Osteoblast (primary cell): ENCODE measurements at regions not wholly inside any gene's neighbourhood (a gene's known extent, or its start where the extent isn't known, plus 50 kb on each side); places are given as distances from the start of the nearest gene placed in this dataset.

Experiments
- DNase-seq: peaks from one replicate; pipeline ENCODE4 v3.0.0; 2011; ENCODE audit warnings: low spot score, mixed read lengths; ENCODE audit not compliant: insufficient read length; ENCODE audit errors: missing footprints
- H2AFZ ChIP-seq: 2 replicates; pipeline ENCODE4 v1.6.0; 2011; ENCODE audit warnings: mild to moderate bottlenecking, low read length
- H3K27ac ChIP-seq: 2 replicates; pipeline ENCODE4 v1.5.1; 2011; ENCODE audit warnings: mild to moderate bottlenecking, low read depth, low read length, moderate library complexity
- H3K27me3 ChIP-seq: 2 replicates; pipeline ENCODE4 v1.6.0; 2012; ENCODE audit warnings: mild to moderate bottlenecking, control low read depth, inconsistent platforms, low read length, moderate library complexity; ENCODE audit not compliant: insufficient read depth
- H3K36me3 ChIP-seq: 2 replicates; pipeline ENCODE4 v1.5.1; 2011; ENCODE audit warnings: mild to moderate bottlenecking, low read length, control low read depth, moderate library complexity; ENCODE audit not compliant: insufficient read depth
- H3K4me1 ChIP-seq: 2 replicates; pipeline ENCODE4 v1.5.1; 2011; ENCODE audit warnings: mild to moderate bottlenecking, low read length, control low read depth, moderate library complexity; ENCODE audit not compliant: insufficient read depth
- H3K4me2 ChIP-seq: 2 replicates; pipeline ENCODE4 v1.6.0; 2011; ENCODE audit warnings: mild to moderate bottlenecking, low read length; ENCODE audit not compliant: insufficient read depth
- H3K4me3 ChIP-seq: fragments of 200-600 bp; sonication (generic); 3 replicates; pipeline ENCODE4 v1.5.1; 2012; ENCODE audit warnings: mild to moderate bottlenecking, low read length, inconsistent platforms; ENCODE audit not compliant: insufficient read depth
- H3K79me2 ChIP-seq: 2 replicates; pipeline ENCODE4 v1.6.0; 2012; ENCODE audit warnings: mild to moderate bottlenecking, low read length, control low read depth, inconsistent platforms; ENCODE audit not compliant: insufficient read depth
- H3K9me3 ChIP-seq: 2 replicates; pipeline ENCODE4 v1.5.1; 2011; ENCODE audit warnings: low read depth, low read length, control low read depth
- H4K20me1 ChIP-seq: 2 replicates; pipeline ENCODE4 v1.6.0; 2012; ENCODE audit warnings: mild to moderate bottlenecking, low read length, control low read depth; ENCODE audit not compliant: insufficient read depth
- CTCF ChIP-seq: IDR thresholded peaks from 2 replicates; pipeline ENCODE4 v1.5.1; 2011; ENCODE audit warnings: mild to moderate bottlenecking, low read depth, low read length, moderate library complexity; ENCODE audit errors: extremely low read depth

- Histone ChIP-seq H4K20me1 (no peaks in the 10 kb centered on the region), H3K4me3 (no peak overlapping the region), H3K27ac (no peak overlapping the region), H3K36me3 (no peaks in the 10 kb centered on the region), H3K27me3 (no peaks in the 10 kb centered on the region), H3K4me1 (no peaks in the 10 kb centered on the region), H2AFZ (no peak overlapping the region), H3K9me3 (no peaks in the 10 kb centered on the region), H3K4me2 (no peak overlapping the region), H3K79me2 (no peaks in the 10 kb centered on the region)
- TF ChIP-seq CTCF = no peak
- no peak for DNase-seq
These were observed 188.0 kb upstream of the ADGRB3 start for GRCh38 chr6:68447112-68447511.

- TF ChIP-seq CTCF = no peak
- Histone ChIP-seq H3K79me2 (no peaks in the 10 kb centered on the region), H3K27ac (no peak overlapping the region), H3K4me3 (no peak overlapping the region), H3K36me3 (no peaks in the 10 kb centered on the region), H2AFZ (no peak overlapping the region), H3K27me3 (no peaks in the 10 kb centered on the region), H3K4me1 (no peaks in the 10 kb centered on the region), H3K4me2 (no peak overlapping the region), H3K9me3 (no peaks in the 10 kb centered on the region), H4K20me1 (no peaks in the 10 kb centered on the region)
- DNase-seq = no peak
These were observed 189.2 kb upstream of the ADGRB3 start for GRCh38 chr6:68445926-68446325.

- Histone ChIP-seq H2AFZ (no peak overlapping the region), H3K36me3 (no peaks in the 10 kb centered on the region), H3K4me3 (no peak overlapping the region), H3K27me3 (no peaks in the 10 kb centered on the region), H3K4me2 (no peak overlapping the region), H4K20me1 (no peaks in the 10 kb centered on the region), H3K9me3 (no peaks in the 10 kb centered on the region), H3K79me2 (no peaks in the 10 kb centered on the region), H3K4me1 (no peaks in the 10 kb centered on the region), H3K27ac (no peak overlapping the region)
- TF ChIP-seq CTCF = no peak
- no peak for DNase-seq
These were observed 191.4 kb upstream of the ADGRB3 start for GRCh38 chr6:68443704-68444103.

- Histone ChIP-seq H3K27ac (no peak overlapping the region), H3K36me3 (no peaks in the 10 kb centered on the region), H3K4me1 (no peaks in the 10 kb centered on the region), H3K9me3 (peaks cover 7% of the 10 kb centered on the region), H4K20me1 (no peaks in the 10 kb centered on the region), H3K4me2 (no peak overlapping the region), H3K79me2 (no peaks in the 10 kb centered on the region), H3K4me3 (no peak overlapping the region), H2AFZ (no peak overlapping the region), H3K27me3 (no peaks in the 10 kb centered on the region)
- no peak for TF ChIP-seq CTCF
- no peak for DNase-seq
These were observed 207.5 kb upstream of the ADGRB3 start for GRCh38 chr6:68427630-68428029.
